KBM-7 (cell line): ENCODE measurements at regions not wholly inside any gene's neighbourhood (a gene's known extent, or its start where the extent isn't known, plus 50 kb on each side); places are given as distances from the start of the nearest gene placed in this dataset.

ENCODE experiments used
- DNase-seq: peaks from one replicate; pipeline ENCODE4 v3.0.0-alpha.2; 2015
- in situ Hi-C: fragments of 300-500 bp; cut with MboI; formaldehyde crosslinking; loops from 2 replicates; pipeline ENCODE4 v1.14.3; 2020; ENCODE audit warnings: low sequenced_read_pairs, low pct_unique_long_range_greater_than_20kb, mixed read lengths

DNA sequence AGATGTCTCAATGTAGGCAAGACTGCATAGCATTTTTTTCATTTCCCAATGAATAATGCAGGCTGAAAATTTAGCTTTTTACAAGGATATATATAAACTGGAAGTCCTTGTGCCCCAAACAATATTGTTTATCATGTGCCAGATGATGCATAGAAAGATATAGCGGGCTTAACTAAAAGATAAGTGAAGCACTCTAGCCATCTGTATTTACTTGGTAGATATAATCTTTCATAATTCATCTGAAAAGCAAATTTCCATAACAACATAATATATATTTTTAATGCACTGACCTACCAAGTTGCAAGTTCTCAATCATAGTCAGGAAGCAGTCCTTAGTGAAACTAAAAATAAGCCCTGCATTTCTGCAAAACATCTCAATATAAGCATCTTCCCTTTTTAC lies 653.3 kb downstream of the NLGN4X start:
- no peak for DNase-seq
- in situ Hi-C loops: no loop called here

DNA sequence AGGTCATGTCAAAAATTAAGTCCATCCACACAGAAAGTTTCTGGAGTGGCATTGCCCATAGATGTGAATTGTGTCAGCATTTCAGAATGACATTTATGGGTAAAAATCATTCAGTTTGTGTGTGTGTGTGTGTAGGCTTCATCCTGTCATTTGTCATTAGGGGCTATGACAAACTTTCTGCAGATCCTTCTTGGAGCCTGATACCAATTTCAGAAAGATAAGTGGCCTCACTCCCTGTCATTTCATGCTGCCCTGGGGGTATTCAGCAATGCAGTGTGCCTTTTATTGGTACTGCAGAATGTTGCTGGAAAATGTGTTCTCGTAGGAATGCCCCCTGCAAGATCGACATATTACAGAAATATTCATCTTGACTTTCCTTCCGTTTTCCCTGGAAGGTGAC lies 659.7 kb downstream of the NLGN4X start:
- in situ Hi-C loops: no loop called here
- DNase-seq: no peak

DNA sequence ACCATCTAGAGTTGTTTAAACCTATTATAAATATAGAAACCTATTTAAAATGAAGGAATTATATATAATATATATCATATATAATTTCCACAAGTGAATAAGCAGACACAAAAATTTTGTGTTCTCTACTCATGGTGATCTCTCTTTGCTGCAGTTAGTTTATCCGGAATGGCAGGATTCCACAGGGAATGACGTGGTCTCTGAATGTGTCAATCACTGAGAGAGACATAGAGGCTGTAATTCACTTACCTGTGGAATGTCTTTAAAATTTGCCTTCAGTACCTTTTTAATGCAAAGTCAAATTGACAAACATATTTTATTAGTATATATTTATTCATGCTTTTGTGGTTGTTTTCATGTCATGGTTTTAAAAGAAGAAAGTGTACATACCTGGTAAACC lies 669.3 kb downstream of the NLGN4X start:
- in situ Hi-C loops: no loop called here
- DNase-seq: no peak

DNA sequence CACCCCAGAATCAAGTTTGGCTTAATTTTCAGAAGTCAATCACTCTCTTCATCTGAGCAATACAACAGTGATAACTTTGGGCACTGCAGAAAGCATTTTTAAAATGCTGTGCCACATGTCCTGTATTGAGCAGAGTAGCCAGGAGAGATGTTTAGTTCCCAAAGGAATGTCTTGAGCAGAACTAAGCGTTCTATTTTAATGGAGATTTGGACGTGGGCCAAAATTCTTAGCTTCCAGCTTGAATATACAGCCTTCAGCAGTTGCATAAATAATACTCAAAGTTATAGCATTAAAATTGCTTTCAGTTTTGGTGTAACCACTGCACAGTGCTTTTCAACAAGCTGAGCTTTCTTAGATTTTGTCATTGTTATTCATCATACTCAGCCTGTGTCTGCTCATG lies 679.2 kb downstream of the NLGN4X start:
- in situ Hi-C loops: no loop called here
- no peak for DNase-seq

DNA sequence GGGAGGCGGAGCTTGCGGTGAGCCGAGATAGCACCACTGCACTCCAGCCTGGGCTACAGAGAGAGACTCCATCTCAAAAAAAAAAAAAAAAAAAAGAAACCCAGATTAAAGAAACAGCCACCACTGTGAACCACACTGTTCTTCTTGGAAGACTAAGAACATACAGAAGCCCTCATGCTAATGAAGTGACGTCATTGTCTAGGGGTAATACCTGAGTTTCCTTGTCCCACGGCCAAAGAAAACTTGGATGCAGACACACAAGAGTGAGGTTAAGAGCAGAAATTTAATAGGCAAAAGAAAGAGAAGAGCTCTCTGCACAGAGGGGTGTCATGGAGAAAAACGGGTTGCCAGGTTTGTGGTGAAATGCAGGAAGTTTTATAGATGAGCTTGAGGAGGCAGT lies 691.6 kb downstream of the NLGN4X start:
- DNase-seq: no peak
- in situ Hi-C loops: no loop called here

DNA sequence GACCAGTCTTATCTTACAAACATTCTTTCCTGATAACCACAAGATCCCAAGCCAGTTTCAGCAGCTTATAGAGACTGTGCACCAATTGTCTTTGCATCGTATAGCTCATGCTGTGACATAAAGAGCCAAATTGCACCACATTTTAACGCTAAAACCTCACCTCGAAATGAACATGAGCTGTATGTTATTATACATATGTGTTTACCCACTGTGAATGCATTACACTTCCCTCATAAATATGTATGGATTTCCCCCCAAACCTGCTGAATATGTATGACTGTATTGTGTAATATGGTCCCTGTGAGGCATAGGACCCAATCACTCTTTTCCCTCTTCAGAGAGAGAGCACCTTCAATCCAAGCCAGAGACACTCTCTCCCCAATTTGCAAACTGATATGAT lies 692.4 kb downstream of the NLGN4X start:
- in situ Hi-C loops: no loop called here

DNA sequence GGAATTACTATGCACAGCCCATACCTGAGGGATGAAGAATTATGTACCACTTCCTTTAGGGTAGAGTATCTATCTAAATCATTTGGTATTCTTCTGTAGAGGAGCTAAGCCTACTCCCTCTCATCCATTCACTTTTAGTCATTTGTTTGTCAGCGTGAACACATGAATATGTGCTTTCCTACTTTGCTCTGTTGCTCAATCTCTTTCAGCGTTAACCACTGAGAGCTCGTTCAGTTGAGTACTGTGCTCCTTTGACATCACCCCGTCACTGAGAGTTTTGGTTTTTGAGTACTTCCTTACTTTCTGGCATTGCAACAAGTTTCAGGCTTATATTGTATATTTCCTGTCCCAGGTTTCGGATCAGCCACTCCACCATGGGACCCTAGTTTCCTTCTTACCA lies 700.6 kb downstream of the NLGN4X start:
- DNase-seq: no peak
- in situ Hi-C loops: no loop called here

More for the DNA sequence above, 692.4 kb downstream of the NLGN4X start:
- DNase-seq: no peak

DNA sequence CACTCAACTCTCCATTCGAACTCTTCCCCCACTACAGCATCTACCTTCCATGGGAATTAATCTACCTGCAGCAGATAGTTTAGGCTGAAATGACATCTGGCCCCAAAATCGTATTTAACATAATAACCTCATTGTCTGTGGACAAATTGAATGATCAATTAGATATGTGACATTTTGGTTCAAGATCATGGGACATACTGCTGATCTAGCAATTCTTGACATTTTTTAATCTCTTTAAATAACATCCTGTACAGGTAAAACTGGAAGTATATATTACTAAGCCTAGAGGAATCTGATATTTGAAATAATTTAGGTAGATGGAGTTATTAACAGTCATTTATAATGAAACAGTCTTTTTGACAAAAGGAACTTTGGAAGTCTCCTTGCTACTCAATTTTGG lies 702.5 kb downstream of the NLGN4X start:
- DNase-seq: no peak
- in situ Hi-C loops: no loop called here

DNA sequence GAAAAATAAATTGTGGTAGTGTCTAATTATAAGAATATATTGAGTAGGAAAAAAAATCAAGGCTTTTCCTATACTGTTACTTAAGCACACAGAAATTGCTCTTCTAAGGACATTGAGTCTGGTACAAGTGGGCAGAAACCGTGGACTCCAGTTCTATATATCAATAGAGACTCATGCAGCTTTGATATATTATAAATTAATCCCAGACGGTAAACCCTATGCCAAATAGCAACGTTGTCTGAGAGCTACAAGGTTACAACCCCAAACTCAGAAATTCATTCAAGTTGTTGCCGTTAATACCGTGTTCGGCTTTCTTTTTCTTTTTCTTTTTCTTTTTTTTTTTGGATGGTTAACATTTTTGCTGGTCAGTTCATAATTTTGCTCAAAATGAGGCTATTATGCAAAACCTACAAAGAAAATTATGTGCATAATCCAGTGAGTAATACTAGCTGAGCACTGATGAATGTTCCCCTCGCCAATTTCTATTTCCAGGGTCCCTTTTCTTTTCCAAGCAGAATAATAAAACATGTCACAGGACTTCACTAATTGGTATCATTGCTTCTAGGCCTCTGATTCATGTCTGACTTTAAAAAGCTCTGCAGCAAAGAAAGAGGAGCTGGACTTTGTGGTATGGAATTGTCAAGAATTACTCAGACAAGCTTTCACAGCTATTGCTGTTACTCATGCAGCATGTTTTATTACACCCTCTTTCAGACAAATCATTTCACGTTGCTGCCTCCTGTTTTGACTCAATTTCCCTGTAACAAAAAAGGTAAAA lies 737.7 kb downstream of the NLGN4X start:
- in situ Hi-C loops: no loop called here
- DNase-seq: no peak

DNA sequence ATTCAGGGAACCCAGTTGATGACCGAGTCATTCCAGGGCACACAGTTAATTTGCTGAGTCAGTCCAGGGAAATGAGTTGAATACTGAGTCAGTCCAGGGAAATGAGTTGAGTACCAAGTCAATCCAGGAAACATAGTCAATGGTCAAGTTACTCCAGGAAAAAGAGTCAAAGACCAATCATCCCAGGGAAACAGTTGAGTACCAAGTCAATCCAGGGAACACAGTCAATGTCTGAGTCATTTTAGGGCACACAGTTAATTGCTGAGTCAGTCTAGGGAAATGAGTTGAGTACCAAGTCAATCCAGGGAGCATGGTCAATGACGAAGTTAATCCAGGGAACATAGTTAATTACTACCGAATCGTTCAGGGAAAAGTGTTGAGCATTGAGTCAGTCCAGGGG lies 754.4 kb downstream of the NLGN4X start:
- in situ Hi-C loops: no loop called here
- DNase-seq: no peak

DNA sequence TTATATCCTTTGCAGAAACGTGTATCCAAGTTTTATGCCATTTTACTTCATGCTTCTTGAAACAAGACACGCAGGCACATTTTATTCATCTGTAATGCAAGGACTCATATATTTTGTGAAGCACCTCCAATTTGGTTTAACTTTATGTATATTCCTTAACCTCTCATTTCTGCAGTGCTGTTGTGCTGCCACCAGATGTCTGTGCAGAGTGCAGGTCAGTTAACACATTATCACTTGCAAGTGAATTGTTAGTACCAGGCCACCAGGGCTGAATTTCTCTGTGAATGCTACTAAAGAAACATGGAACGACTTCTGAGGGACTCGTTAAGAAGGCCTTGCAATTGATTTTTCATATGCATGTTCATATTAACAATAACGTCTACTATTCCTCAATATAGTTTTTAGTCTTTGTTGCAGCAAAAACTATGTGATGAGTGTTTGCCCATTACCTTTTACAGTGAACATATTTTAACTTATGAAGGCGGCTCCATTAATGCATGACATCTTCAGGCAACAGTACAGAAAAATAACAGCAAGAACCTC lies 770.3 kb downstream of the NLGN4X start:
- DNase-seq: peak; percentile 3
- in situ Hi-C loops: no loop called here

DNA sequence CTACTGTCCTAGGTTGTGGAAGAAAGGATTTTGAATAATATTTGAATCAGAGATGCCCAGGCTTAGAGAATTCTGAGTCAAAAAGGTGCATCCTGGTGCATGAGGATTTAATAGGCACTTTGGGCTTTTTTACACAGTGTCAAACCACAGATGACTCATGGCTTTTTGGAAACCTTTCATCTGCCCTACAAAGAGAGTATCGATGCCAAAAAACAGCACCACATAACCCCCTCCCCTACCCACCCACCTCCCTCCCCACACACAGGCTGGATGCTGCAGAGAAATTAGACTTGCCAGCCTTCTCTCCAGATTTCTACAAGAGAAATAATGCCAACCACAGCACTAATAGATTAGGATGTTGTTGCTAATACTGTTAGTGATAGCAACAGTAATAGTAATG lies 779.3 kb downstream of the NLGN4X start:
- in situ Hi-C loops: no loop called here
- no peak for DNase-seq

DNA sequence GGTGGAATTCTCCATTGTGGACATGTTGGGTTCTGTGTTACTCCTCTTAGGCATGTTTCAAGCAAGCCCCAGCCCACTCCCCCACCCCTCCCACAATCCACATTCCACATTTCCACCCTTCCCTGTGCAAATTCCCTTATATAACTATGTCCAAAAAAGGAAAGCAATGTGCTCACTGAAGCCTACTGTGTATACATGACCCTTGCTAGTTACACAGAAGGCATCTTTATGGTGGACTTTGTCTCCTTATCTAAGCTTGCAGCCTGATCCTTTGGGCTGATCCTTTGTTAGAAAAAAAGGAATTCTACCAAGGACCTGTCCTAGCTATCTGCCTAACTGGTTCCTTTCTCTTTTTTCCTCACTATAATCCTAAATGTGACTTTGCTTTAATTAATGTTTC lies 796.8 kb downstream of the NLGN4X start:
- in situ Hi-C loops: no loop called here
- DNase-seq: no peak

DNA sequence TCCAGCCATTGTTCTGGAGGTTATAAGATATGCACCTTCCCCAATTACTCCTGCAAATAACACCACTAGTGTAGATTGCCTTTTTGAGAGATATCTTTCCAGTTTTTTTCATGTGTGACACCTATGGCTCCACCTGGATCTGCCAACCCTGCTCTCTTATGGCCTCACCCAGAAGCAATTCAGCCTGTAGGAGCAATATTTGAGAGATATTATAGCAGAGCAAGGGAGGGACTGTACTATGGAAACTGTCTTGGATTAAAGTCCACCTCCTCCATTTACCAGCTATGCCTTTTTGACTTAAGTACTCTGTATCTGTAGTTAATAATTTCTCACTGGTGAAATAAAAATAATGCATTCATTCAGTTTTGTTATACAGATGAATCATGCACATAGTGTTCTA lies 803.5 kb downstream of the NLGN4X start:
- DNase-seq: no peak
- in situ Hi-C loops: no loop called here

DNA sequence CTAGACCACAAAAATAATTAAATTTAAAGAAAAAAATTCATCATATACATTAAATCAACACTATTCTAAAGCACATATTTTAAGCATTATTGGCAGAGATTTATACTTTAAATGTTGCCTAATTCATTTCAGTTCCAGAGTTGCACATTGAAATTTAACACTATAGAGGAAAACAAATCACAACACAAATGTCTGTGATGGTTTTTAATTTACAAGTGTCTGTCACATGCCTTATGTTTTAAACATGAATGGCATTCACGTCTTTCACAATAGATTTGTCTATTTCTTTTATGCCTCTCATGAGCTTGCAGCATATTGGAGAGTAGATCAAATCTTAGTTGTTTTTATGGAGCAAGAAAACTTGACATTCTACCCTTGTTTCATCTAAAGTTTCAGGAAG lies 811.3 kb downstream of the NLGN4X start:
- in situ Hi-C loops: no loop called here
- no peak for DNase-seq

DNA sequence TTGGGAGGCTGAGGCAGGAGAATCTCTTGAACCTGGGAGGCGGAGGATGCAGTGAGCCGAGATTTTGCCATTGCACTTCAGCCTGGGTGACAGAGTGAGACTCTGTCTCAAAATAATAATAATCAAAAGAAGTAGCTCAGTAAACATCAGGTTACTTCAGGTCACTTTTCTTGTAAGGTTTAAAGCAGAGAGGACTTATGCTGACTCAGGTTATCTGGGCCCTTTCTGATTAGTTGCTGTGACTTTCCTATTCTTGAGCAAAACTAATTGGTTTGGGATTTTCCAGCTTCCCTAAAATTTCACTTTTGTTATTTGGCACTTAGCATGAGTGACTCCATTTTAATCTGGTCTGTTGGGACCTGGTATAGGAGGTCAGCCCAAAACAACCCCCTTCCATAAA lies 812.9 kb downstream of the NLGN4X start:
- no peak for DNase-seq
- in situ Hi-C loops: no loop called here

DNA sequence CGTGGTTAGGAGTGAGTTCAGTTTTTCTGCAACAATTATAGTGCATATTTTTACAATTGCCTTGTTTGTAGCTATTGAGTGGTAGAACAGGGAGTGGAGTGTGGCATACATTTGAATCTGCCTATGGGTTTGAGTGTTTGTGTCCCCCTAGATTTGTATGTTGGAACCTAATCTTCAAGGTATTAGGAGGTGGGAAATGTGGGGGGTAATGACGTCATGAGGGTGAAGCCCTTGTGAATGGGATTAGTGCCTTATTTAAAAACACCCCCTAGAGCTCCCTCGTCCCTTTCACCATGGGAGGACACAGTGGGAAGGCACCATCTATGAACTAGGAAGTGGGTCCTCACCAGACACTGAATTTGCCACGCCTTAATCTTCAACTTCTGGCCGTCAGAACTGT lies 819.6 kb downstream of the NLGN4X start:
- in situ Hi-C loops: no loop called here
- DNase-seq: no peak

DNA sequence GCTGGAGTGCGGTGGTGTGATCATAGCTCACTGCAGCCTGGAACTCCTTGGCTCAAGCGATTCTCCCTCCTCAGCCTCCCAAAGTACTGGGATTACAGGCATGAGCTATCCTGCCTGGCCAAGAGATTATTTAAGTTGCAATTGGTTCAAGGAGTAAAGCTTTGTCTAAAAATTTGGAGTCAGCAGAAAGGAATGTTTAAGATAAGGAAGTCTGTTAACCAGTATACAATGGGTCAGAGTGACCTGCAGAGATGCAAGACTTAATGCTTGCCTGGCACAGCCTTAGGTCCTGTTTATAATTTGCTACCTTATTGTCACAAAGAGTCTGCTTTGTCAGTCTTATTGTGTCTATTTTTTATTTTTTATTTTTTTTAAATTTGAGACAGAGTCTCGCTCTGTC lies 826.2 kb downstream of the NLGN4X start:
- no peak for DNase-seq
- in situ Hi-C loops: no loop called here

DNA sequence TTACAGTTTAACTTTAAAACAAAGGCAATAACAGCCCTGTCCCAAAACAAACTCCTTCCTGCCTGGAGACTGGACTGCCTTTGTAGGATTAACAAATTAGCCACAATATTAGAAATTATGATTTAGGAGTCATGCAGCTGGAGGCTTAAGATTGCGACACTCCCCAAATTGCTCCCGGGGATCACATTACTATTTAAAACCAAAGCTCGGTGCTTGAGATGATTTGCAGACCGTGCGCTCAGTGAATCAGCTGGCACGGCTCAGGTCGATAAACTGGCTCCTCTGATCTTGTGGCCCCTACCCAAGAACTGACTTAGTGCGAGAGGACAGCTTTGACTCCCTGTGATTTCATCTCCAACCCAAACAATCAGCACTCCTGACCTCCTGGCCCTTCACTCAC lies 829.3 kb downstream of the NLGN4X start:
- in situ Hi-C loops: no loop called here
- no peak for DNase-seq

DNA sequence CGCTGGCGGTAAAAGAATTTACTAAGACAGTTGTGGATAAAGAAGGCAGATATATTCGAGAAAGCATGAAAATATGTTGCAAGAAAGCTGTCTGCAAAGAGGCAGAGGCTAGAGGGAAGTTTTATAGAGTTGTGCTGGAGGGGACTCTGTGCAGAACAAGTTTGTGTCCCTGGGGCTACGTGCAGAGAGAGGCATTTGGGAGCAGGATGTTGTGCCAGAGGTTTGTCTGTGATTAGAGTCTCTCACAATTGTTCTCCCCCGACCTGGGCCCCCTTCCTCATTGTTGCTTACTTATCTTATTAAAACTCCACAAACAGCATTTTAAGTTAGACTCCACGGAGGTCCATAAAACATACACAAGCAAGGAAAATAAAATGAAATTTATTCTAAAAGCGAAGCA lies 831.3 kb downstream of the NLGN4X start:
- in situ Hi-C loops: no loop called here

DNA sequence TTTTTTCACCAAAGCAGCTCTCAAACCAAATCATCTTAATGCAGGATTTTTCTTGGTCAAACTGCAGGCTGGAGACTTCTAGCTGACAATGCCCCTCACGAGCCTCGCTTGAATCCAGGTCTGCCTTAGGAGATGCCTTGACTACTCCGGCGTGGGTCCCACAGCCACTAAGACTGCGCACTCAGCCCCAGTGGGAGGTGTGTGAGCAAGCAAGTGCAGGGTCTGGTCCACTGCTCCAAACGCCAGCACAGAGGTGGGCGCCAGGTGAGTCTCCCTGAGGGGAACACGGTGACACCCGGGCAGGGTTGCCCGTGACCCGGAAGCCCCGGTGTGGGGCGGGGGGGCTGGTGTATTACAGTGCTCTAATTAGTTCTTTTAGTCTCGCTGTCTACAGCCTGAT lies 838.3 kb downstream of the NLGN4X start:
- in situ Hi-C loops: no loop called here
- no peak for DNase-seq

More for the DNA sequence above, 831.3 kb downstream of the NLGN4X start:
- DNase-seq: no peak
